ENCODE measurements at regions not wholly inside any gene's neighbourhood (a gene's known extent, or its start where the extent isn't known, plus 50 kb on each side); places are given as distances from the start of the nearest gene placed in this dataset.
"Not testable (repeated sequence)": the region's sequence is repeated elsewhere in the genome, so short reads cannot be mapped to it uniquely, and the experiment has no call there.

DNA sequence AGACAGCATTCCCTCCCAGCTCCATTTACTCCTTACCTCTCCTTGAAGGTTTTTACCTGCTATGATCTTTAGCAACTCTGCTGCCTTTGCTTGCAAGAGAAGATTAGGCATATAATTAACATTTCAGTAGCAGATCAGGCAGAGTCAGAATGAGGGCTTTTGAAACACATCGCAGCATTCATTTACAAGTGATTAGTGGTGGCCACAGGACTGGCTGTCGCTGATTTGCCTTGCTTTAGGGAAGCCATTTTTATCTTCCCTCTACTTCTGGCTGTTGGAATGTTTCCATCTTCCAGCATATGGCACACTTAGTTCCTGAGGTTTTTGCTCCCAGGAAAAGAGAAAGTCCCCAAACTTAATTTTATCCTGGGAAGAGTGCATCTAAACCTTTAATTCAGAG is 124.0 kb downstream of the SPATA31A6 start:
- TF ChIP-seq ZNF274 (IDR thresholded peaks at IDR 0.05; ENCODE audit: low read depth, low read length); YY1 (IDR thresholded peaks at IDR 0.05; ENCODE audit: insufficient read depth, insufficient read length); SUZ12 (IDR thresholded peaks at IDR 0.05; ENCODE audit: extremely low read depth, insufficient read depth, insufficient read length): not testable (repeated sequence)

Measured in NT2/D1 (cell line).